ENCODE measurements at regions not wholly inside any gene's neighbourhood (a gene's known extent, or its start where the extent isn't known, plus 50 kb on each side); places are given as distances from the start of the nearest gene placed in this dataset.

DNA sequence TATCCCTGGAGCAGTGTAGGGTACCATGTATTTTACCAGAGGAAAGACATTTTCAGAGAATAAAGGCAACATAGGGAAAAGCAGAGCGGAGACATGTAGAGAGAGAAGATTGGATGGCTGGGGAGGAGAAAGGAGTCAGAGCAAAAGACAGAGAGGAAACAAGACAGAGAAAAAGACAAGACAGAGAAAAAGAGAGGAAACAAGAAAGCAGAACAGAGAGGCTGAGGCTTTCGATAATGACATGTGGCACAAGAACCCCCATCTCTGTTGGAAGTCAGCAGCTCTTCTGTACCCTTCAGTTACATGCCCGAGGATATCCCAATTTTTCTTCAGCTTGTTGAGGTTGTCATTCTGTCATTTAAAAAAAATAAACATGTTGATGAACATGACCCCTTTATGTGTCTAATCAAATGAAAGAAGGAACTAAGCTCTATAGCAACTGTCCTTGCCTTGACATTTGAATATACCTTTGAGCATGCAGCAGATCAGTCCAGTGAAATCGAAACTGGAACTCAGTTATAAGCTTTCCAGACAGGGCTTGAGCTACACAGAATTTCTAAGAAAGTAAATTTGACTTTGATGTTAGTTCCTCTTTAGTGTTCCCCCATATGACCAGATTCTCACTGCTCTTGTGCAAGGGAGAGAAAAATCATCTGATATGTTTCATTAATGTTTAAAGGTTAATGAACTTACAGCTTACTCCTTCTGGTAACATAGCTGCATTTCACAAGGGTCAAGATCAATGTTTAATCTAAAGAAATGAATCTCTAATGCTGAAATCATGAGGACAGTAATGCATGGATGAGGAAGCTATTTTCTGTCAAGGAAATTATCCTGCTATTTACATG is 75.1 kb upstream of the SP4 start:
- WGBS, 2 donors = 40 to 50% methylated on average over 4 of the region's 4 CpGs
- intact Hi-C loops (cut with DNase I) = no loop called here

GRCh38 chr7:21353388-21353780 is 74.5 kb upstream of the SP4 start:
- H3K4me1 ChIP-seq = no peaks in the 10 kb centered on the region
- H3K9me3 ChIP-seq = no peaks in the 10 kb centered on the region
- DNase-seq = no peak
- TF ChIP-seq POLR2A (IDR thresholded peaks at IDR 0.05) = no peak
- TF ChIP-seq POLR2AphosphoS5 (IDR thresholded peaks at IDR 0.05) = no peak
- TF ChIP-seq EP300 (IDR thresholded peaks at IDR 0.05) = no peak
- TF ChIP-seq CTCF (IDR thresholded peaks at IDR 0.05) = no peak
- H3K27me3 ChIP-seq = no peaks in the 10 kb centered on the region
- intact Hi-C loops (cut with DNase I) = no loop called here
- 78 to 86% methylated on average over 4 of the region's 4 CpGs for WGBS, 2 donors
- no peaks in the 10 kb centered on the region for H3K36me3 ChIP-seq
- no peak overlapping the region for H3K4me3 ChIP-seq
- H3K27ac ChIP-seq = no peak overlapping the region

More for the DNA sequence above, 75.1 kb upstream of the SP4 start:
- Histone ChIP-seq H3K4me1 (no peaks in the 10 kb centered on the region), H3K9me3 (no peaks in the 10 kb centered on the region), H3K27ac (no peak overlapping the region), H3K36me3 (no peaks in the 10 kb centered on the region), H3K4me3 (no peak overlapping the region), H3K27me3 (no peaks in the 10 kb centered on the region)
- TF ChIP-seq POLR2AphosphoS5 (IDR thresholded peaks at IDR 0.05) = no peak
- no peak for TF ChIP-seq CTCF (IDR thresholded peaks at IDR 0.05)
- no peak for TF ChIP-seq EP300 (IDR thresholded peaks at IDR 0.05)
- no peak for TF ChIP-seq POLR2A (IDR thresholded peaks at IDR 0.05)
- no peak for DNase-seq

DNA sequence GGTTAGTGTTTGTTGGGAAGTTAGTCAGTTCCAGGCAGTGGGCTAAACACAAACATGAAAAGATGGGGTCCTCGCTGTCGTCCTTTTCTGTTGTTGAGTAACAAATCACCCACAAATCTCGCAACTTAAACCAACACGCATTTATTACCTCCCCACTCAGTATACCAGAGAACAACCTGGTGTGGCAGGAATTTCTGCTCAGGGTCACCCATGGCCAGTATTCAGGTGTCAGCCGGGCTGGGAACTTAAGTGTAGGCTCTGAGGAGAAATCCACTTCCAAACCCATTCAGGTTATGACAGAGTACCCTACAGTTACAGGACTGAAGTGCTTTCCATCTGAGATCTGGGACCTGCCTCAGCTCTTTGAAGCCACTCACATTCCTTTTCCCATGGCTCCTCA is 73.6 kb upstream of the SP4 start:
- intact Hi-C loops (cut with DNase I) = no loop called here
- no peak for DNase-seq
- Histone ChIP-seq H3K4me1 (no peaks in the 10 kb centered on the region), H3K27ac (no peak overlapping the region), H3K9me3 (no peaks in the 10 kb centered on the region), H3K4me3 (no peak overlapping the region), H3K36me3 (no peaks in the 10 kb centered on the region), H3K27me3 (no peaks in the 10 kb centered on the region)
- TF ChIP-seq CTCF (IDR thresholded peaks at IDR 0.05) (no peak), EP300 (IDR thresholded peaks at IDR 0.05) (no peak), POLR2A (IDR thresholded peaks at IDR 0.05) (no peak), POLR2AphosphoS5 (IDR thresholded peaks at IDR 0.05) (no peak)
- WGBS, 2 donors = 89 to 91% methylated on average over 5 of the region's 5 CpGs

- H3K27ac ChIP-seq = no peak overlapping the region
- TF ChIP-seq CTCF (IDR thresholded peaks at IDR 0.05) (no peak), POLR2A (IDR thresholded peaks at IDR 0.05) (no peak), EP300 (IDR thresholded peaks at IDR 0.05) (no peak), POLR2AphosphoS5 (IDR thresholded peaks at IDR 0.05) (no peak)
- H3K36me3 ChIP-seq = no peaks in the 10 kb centered on the region
- no peak overlapping the region for H3K4me3 ChIP-seq
- H3K4me1 ChIP-seq = no peaks in the 10 kb centered on the region
- DNase-seq = no peak
- 18 to 21% methylated on average over 2 of the region's 2 CpGs for WGBS, 2 donors
- intact Hi-C loops (cut with DNase I) = no loop called here
- no peaks in the 10 kb centered on the region for H3K27me3 ChIP-seq
- H3K9me3 ChIP-seq = no peaks in the 10 kb centered on the region
These were observed 72.4 kb upstream of the SP4 start for GRCh38 chr7:21355406-21355874.

All from sigmoid colon (tissue), 6 donors.